ENCODE measurements at regions not wholly inside any gene's neighbourhood (a gene's known extent, or its start where the extent isn't known, plus 50 kb on each side); places are given as distances from the start of the nearest gene placed in this dataset.

- DNase-seq (ENCODE audit: low read depth) = no peak
Observed at GRCh38 chr16:86320237-86320595, 190.1 kb upstream of the FOXF1 start.

GRCh38 chr16:86321491-86321890 lies 188.8 kb upstream of the FOXF1 start:
- DNase-seq (ENCODE audit: low read depth) = no peak

- DNase-seq (ENCODE audit: low read depth) = no peak
Observed at GRCh38 chr16:86322283-86322682, 188.0 kb upstream of the FOXF1 start.

GRCh38 chr16:86322806-86323205 lies 187.5 kb upstream of the FOXF1 start:
- DNase-seq (ENCODE audit: low read depth) = no peak

GRCh38 chr16:86324320-86324719 lies 186.0 kb upstream of the FOXF1 start:
- DNase-seq (ENCODE audit: low read depth) = no peak

- no peak for DNase-seq (ENCODE audit: low read depth)
Observed at GRCh38 chr16:86325360-86325759, 185.0 kb upstream of the FOXF1 start.

GRCh38 chr16:86325895-86326294 lies 184.4 kb upstream of the FOXF1 start:
- DNase-seq (ENCODE audit: low read depth) = no peak

- no peak for DNase-seq (ENCODE audit: low read depth)
Observed at GRCh38 chr16:86327321-86327720, 183.0 kb upstream of the FOXF1 start.

GRCh38 chr16:86330906-86331305 lies 179.4 kb upstream of the FOXF1 start:
- DNase-seq (ENCODE audit: low read depth) = no peak

- no peak for DNase-seq (ENCODE audit: low read depth)
Observed at GRCh38 chr16:86334079-86334635, 176.2 kb upstream of the FOXF1 start.

GRCh38 chr16:86335266-86336172 lies 174.8 kb upstream of the FOXF1 start:
- DNase-seq (ENCODE audit: low read depth) = no peak

GRCh38 chr16:86337138-86337537 lies 173.2 kb upstream of the FOXF1 start:
- no peak for DNase-seq (ENCODE audit: low read depth)

GRCh38 chr16:86337581-86338402 lies 172.5 kb upstream of the FOXF1 start:
- DNase-seq (ENCODE audit: low read depth) = no peak

- DNase-seq (ENCODE audit: low read depth) = no peak
Observed at GRCh38 chr16:86338403-86339115, 171.8 kb upstream of the FOXF1 start.

GRCh38 chr16:86342161-86342834 lies 168.0 kb upstream of the FOXF1 start:
- no peak for DNase-seq (ENCODE audit: low read depth)

- DNase-seq (ENCODE audit: low read depth) = no peak
Observed at GRCh38 chr16:86343027-86343795, 167.1 kb upstream of the FOXF1 start.

GRCh38 chr16:86343796-86344585 lies 166.3 kb upstream of the FOXF1 start:
- DNase-seq (ENCODE audit: low read depth) = no peak

- no peak for DNase-seq (ENCODE audit: low read depth)
Observed at GRCh38 chr16:86344586-86344871, 165.8 kb upstream of the FOXF1 start.

- no peak for DNase-seq (ENCODE audit: low read depth)
Observed at GRCh38 chr16:86344881-86345280, 165.4 kb upstream of the FOXF1 start.

GRCh38 chr16:86345516-86345915 lies 164.8 kb upstream of the FOXF1 start:
- no peak for DNase-seq (ENCODE audit: low read depth)

Measured in stimulated activated CD8-positive, alpha-beta memory T cell treated with anti-CD3 and anti-CD28 coated beads, Interleukin-15, amount 100 ng/mL, for 24 hours (primary cell).